Nephron progenitor cell (in vitro differentiated cells): ENCODE measurements at regions not wholly inside any gene's neighbourhood (a gene's known extent, or its start where the extent isn't known, plus 50 kb on each side); places are given as distances from the start of the nearest gene placed in this dataset.

ENCODE experiments used
- DNase-seq: peaks from one replicate; pipeline ENCODE4 v3.0.0; 2021
- H3K27ac Mint-ChIP-seq: 2 replicates; pipeline ENCODE4 v1.8.0; 2021; ENCODE audit warnings: mild to moderate bottlenecking, moderate library complexity, mixed read lengths
- H3K27me3 Mint-ChIP-seq: 2 replicates; pipeline ENCODE4 v1.8.0; 2021; ENCODE audit warnings: mild to moderate bottlenecking, low read depth, mixed read lengths; ENCODE audit not compliant: poor library complexity
- H3K36me3 Mint-ChIP-seq: 2 replicates; pipeline ENCODE4 v1.8.0; 2021; ENCODE audit warnings: low read depth, mixed read lengths
- H3K4me1 Mint-ChIP-seq: 2 replicates; pipeline ENCODE4 v1.8.0; 2021; ENCODE audit warnings: mixed read lengths
- H3K4me3 Mint-ChIP-seq: 2 replicates; pipeline ENCODE4 v1.8.0; 2021; ENCODE audit warnings: mild to moderate bottlenecking, moderate library complexity, mixed read lengths
- H3K9me3 Mint-ChIP-seq: 2 replicates; pipeline ENCODE4 v1.8.0; 2021; ENCODE audit warnings: mild to moderate bottlenecking, moderate library complexity, mixed read lengths
- CTCF ChIP-seq: fragments of 200-600 bp; sonication (generic); IDR thresholded peaks from 2 replicates; pipeline ENCODE4 v1.5.0; 2021; ENCODE audit warnings: antibody characterized with exemption

GRCh38 chr18:60122339-60122738, 222.5 kb downstream of the PMAIP1 start:
- H3K27me3 Mint-ChIP-seq: peaks cover 5% of the 10 kb centered on the region
- no peaks in the 10 kb centered on the region for H3K36me3 Mint-ChIP-seq
- no peak overlapping the region for H3K27ac Mint-ChIP-seq

GRCh38 chr18:60120231-60120750, 220.5 kb downstream of the PMAIP1 start:
- no peak for TF ChIP-seq CTCF
- peaks cover 6% of the 10 kb centered on the region for H3K4me1 Mint-ChIP-seq
- DNase-seq: no peak
- H3K4me3 Mint-ChIP-seq: no peak overlapping the region
- no peaks in the 10 kb centered on the region for H3K9me3 Mint-ChIP-seq
- H3K36me3 Mint-ChIP-seq: no peaks in the 10 kb centered on the region
- H3K27ac Mint-ChIP-seq: no peak overlapping the region
- H3K27me3 Mint-ChIP-seq: peaks cover 3% of the 10 kb centered on the region

More at GRCh38 chr18:60122339-60122738, 222.5 kb downstream of the PMAIP1 start:
- peaks cover 6% of the 10 kb centered on the region for H3K4me1 Mint-ChIP-seq
- peaks cover 7% of the 10 kb centered on the region for H3K9me3 Mint-ChIP-seq
- TF ChIP-seq CTCF: no peak
- no peak overlapping the region for H3K4me3 Mint-ChIP-seq
- DNase-seq: no peak

GRCh38 chr18:60117321-60117720, 217.5 kb downstream of the PMAIP1 start:
- no peaks in the 10 kb centered on the region for H3K9me3 Mint-ChIP-seq
- no peaks in the 10 kb centered on the region for H3K36me3 Mint-ChIP-seq
- TF ChIP-seq CTCF: no peak
- no peak for DNase-seq
- H3K4me3 Mint-ChIP-seq: no peak overlapping the region
- no peaks in the 10 kb centered on the region for H3K4me1 Mint-ChIP-seq
- H3K27ac Mint-ChIP-seq: no peak overlapping the region
- peaks cover 3% of the 10 kb centered on the region for H3K27me3 Mint-ChIP-seq

- H3K27me3 Mint-ChIP-seq: no peaks in the 10 kb centered on the region
- no peak for DNase-seq
- no peak overlapping the region for H3K4me3 Mint-ChIP-seq
- no peaks in the 10 kb centered on the region for H3K36me3 Mint-ChIP-seq
- no peak for TF ChIP-seq CTCF
- H3K9me3 Mint-ChIP-seq: no peaks in the 10 kb centered on the region
- H3K27ac Mint-ChIP-seq: no peak overlapping the region
- no peaks in the 10 kb centered on the region for H3K4me1 Mint-ChIP-seq
These were observed 213.6 kb downstream of the PMAIP1 start for GRCh38 chr18:60113396-60113795.

GRCh38 chr18:60112369-60112768, 212.6 kb downstream of the PMAIP1 start:
- no peak for TF ChIP-seq CTCF
- Mint-ChIP-seq H3K9me3 (no peaks in the 10 kb centered on the region), H3K4me3 (no peak overlapping the region), H3K27me3 (no peaks in the 10 kb centered on the region), H3K27ac (no peak overlapping the region), H3K4me1 (no peaks in the 10 kb centered on the region), H3K36me3 (no peaks in the 10 kb centered on the region)
- no peak for DNase-seq

GRCh38 chr18:60111525-60111924, 211.7 kb downstream of the PMAIP1 start:
- DNase-seq: no peak
- no peak overlapping the region for H3K27ac Mint-ChIP-seq
- no peaks in the 10 kb centered on the region for H3K36me3 Mint-ChIP-seq
- no peaks in the 10 kb centered on the region for H3K4me1 Mint-ChIP-seq
- H3K27me3 Mint-ChIP-seq: no peaks in the 10 kb centered on the region
- H3K9me3 Mint-ChIP-seq: no peaks in the 10 kb centered on the region
- TF ChIP-seq CTCF: no peak
- no peak overlapping the region for H3K4me3 Mint-ChIP-seq
